ENCODE measurements at regions not wholly inside any gene's neighbourhood (a gene's known extent, or its start where the extent isn't known, plus 50 kb on each side); places are given as distances from the start of the nearest gene placed in this dataset.

DNA sequence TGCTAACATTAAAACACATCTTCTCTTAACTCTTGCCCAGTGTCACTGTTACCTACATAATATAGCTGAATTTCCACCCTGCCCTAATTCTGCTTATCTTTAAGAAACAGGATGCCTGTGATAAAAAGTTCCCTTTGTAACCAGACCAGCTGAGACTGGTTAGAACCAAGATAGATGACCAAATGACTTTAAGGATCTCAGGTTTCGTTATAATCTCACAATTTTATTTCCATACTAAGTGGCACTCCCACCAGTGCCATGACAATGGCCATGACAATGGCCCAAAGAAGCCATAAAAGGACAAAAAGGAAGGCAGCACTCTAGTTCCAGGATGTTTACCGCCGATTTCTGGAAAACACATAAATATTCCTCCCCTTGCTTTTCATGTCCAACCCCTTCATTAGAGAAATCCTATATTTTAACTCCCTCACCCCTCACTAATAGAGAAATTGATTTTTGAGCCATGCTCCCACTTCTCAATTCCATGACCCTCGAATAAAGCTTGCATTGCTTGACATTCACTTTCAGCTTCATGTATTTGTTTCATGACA, 126.1 kb downstream of the ELAPOR2 start:
- TF ChIP-seq, protein P1, sequence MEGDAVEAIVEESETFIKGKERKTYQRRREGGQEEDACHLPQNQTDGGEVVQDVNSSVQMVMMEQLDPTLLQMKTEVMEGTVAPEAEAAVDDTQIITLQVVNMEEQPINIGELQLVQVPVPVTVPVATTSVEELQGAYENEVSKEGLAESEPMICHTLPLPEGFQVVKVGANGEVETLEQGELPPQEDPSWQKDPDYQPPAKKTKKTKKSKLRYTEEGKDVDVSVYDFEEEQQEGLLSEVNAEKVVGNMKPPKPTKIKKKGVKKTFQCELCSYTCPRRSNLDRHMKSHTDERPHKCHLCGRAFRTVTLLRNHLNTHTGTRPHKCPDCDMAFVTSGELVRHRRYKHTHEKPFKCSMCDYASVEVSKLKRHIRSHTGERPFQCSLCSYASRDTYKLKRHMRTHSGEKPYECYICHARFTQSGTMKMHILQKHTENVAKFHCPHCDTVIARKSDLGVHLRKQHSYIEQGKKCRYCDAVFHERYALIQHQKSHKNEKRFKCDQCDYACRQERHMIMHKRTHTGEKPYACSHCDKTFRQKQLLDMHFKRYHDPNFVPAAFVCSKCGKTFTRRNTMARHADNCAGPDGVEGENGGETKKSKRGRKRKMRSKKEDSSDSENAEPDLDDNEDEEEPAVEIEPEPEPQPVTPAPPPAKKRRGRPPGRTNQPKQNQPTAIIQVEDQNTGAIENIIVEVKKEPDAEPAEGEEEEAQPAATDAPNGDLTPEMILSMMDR (IDR thresholded peaks at IDR 0.05) = no peak
- no peak for TF ChIP-seq POLR2A (IDR thresholded peaks at IDR 0.05)

All from esophagus squamous epithelium (tissue), 4 donors.